Smooth muscle cell (in vitro differentiated cells): ENCODE measurements at regions not wholly inside any gene's neighbourhood (a gene's known extent, or its start where the extent isn't known, plus 50 kb on each side); places are given as distances from the start of the nearest gene placed in this dataset.

Source experiments
- DNase-seq: peaks from one replicate; lab custom pipeline; 2025; ENCODE audit not compliant: unreplicated experiment; lab: John Stamatoyannopoulos, UW
- H2AFZ ChIP-seq: fragments of 200-600 bp; sonication (generic); 2 replicates; pipeline ENCODE4 v1.6.0; 2016; ENCODE audit warnings: antibody characterized with exemption, low read depth, mild to moderate bottlenecking
- H3F3A ChIP-seq: fragments of 200-600 bp; sonication (generic); 2 replicates; pipeline ENCODE4 v1.6.0; 2017; ENCODE audit warnings: antibody characterized with exemption, low read depth
- H3K27ac ChIP-seq: fragments of 200-600 bp; sonication (generic); 2 replicates; pipeline ENCODE4 v1.5.1; 2016; ENCODE audit warnings: low read depth, mild to moderate bottlenecking
- H3K27me3 ChIP-seq: fragments of 200-600 bp; sonication (generic); 2 replicates; pipeline ENCODE4 v1.6.1; 2016; ENCODE audit warnings: low read depth, mild to moderate bottlenecking
- H3K36me3 ChIP-seq: fragments of 200-600 bp; sonication (generic); 2 replicates; pipeline ENCODE4 v1.5.1; 2016; ENCODE audit warnings: low read depth
- H3K4me1 ChIP-seq: fragments of 200-600 bp; sonication (generic); 2 replicates; pipeline ENCODE4 v1.5.1; 2016; ENCODE audit warnings: low read depth
- H3K4me2 ChIP-seq: fragments of 200-600 bp; sonication (generic); 2 replicates; pipeline ENCODE4 v1.6.0; 2016; ENCODE audit warnings: mild to moderate bottlenecking
- H3K4me3 ChIP-seq: fragments of 200-600 bp; sonication (generic); 2 replicates; pipeline ENCODE4 v1.5.1; 2016; ENCODE audit warnings: mild to moderate bottlenecking
- H3K79me2 ChIP-seq: fragments of 200-600 bp; sonication (generic); 2 replicates; pipeline ENCODE4 v1.6.0; 2016; ENCODE audit warnings: low read depth, mild to moderate bottlenecking
- H3K9ac ChIP-seq: fragments of 200-600 bp; sonication (generic); 2 replicates; pipeline ENCODE4 v1.6.0; 2016; ENCODE audit warnings: low read depth
- H3K9me3 ChIP-seq: fragments of 200-600 bp; sonication (generic); replicated peaks from 2 replicates; pipeline ENCODE4 v1.5.1; 2016; ENCODE audit warnings: low read depth
- H4K20me1 ChIP-seq: fragments of 200-600 bp; sonication (generic); 2 replicates; pipeline ENCODE4 v1.6.0; 2016; ENCODE audit warnings: low read depth
- CTCF ChIP-seq: fragments of 200-600 bp; sonication (generic); IDR thresholded peaks from 2 replicates; pipeline ENCODE4 v1.5.1; 2017; ENCODE audit warnings: borderline replicate concordance, mild to moderate bottlenecking, antibody characterized with exemption; ENCODE audit not compliant: insufficient read depth, poor library complexity, severe bottlenecking
- WGBS: methylation state at CpG from one replicate; pipeline ENCODE4 v1.1.7; 2016; ENCODE audit warnings: low lambda C conversion rate; 5-methylcytosine and 5-hydroxymethylcytosine counted together

GRCh38 chr3:107904536-107905066 is 186.2 kb downstream of the CD47 start:
- Histone ChIP-seq H3K27ac (no peak overlapping the region), H3K4me2 (no peak overlapping the region), H3K4me1 (no peaks in the 10 kb centered on the region), H2AFZ (no peak overlapping the region), H3K27me3 (peaks cover 2% of the 10 kb centered on the region), H3K9me3 (no peaks in the 10 kb centered on the region), H3K36me3 (no peaks in the 10 kb centered on the region), H3K9ac (no peak overlapping the region), H3F3A (no peaks in the 10 kb centered on the region), H4K20me1 (no peaks in the 10 kb centered on the region), H3K79me2 (no peaks in the 10 kb centered on the region), H3K4me3 (no peak overlapping the region)
- no peak for DNase-seq
- 81% methylated on average over 6 of the region's 6 CpGs for WGBS
- TF ChIP-seq CTCF, result no peak

- 74% methylated on average over 4 of the region's 4 CpGs for WGBS
- Histone ChIP-seq H3K27ac (no peak overlapping the region), H3K4me3 (no peak overlapping the region), H3K9ac (no peak overlapping the region), H3K4me1 (no peaks in the 10 kb centered on the region), H3K4me2 (no peak overlapping the region), H3K79me2 (no peaks in the 10 kb centered on the region), H4K20me1 (no peaks in the 10 kb centered on the region), H3K36me3 (no peaks in the 10 kb centered on the region), H3K9me3 (no peaks in the 10 kb centered on the region), H3K27me3 (peaks cover 31% of the 10 kb centered on the region), H3F3A (no peaks in the 10 kb centered on the region), H2AFZ (no peak overlapping the region)
- TF ChIP-seq CTCF, result no peak
- no peak for DNase-seq
Observed at GRCh38 chr3:107899990-107900651, 190.7 kb downstream of the CD47 start.

- Histone ChIP-seq H3K4me1 (no peaks in the 10 kb centered on the region), H3K27ac (no peak overlapping the region), H3K36me3 (no peaks in the 10 kb centered on the region), H3K9ac (no peak overlapping the region), H4K20me1 (no peaks in the 10 kb centered on the region), H3K4me2 (no peak overlapping the region), H3K4me3 (no peak overlapping the region), H2AFZ (no peak overlapping the region), H3K79me2 (no peaks in the 10 kb centered on the region), H3F3A (no peaks in the 10 kb centered on the region), H3K27me3 (peaks cover 50% of the 10 kb centered on the region), H3K9me3 (no peaks in the 10 kb centered on the region)
- no peak for TF ChIP-seq CTCF
- 67% methylated on average over 4 of the region's 4 CpGs for WGBS
- DNase-seq, result no peak
Observed at GRCh38 chr3:107897471-107898061, 193.3 kb downstream of the CD47 start.
